ENCODE measurements at regions not wholly inside any gene's neighbourhood (a gene's known extent, or its start where the extent isn't known, plus 50 kb on each side); places are given as distances from the start of the nearest gene placed in this dataset.
"Not testable (repeated sequence)": the region's sequence is repeated elsewhere in the genome, so short reads cannot be mapped to it uniquely, and the experiment has no call there.

DNA sequence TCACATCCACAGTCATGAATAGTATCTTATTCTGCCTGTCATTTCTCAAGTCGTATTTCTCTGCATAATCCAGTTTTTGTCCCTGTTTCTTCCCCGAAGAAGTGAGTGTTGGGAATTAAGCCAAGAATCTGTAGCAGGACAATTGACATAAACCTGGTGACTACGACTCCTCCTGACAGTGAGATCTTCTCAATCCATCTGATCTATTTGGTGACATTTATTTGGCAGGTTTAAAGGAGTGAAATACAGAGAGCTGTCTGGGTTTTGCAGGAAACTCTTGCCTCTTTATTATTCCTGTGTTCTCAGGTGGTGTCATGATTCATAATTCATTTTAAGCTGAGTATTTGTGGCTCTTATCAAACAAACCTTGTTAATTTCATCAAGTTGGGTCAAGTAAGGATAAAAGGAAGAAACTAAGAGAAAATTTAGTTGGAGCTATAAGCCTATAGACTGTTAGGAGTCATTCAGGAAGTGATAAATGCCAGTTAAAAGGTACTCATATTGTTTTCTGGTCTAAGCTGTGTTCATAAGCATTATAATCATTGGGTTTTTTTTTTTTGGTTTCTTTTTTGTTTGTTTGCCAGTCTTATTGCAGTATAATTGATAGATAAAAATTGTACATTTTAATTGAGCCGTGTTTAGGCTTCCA lies 95.9 kb upstream of the PCSK1 start:
- no peak for DNase-seq (ENCODE audit: low read depth)

DNA sequence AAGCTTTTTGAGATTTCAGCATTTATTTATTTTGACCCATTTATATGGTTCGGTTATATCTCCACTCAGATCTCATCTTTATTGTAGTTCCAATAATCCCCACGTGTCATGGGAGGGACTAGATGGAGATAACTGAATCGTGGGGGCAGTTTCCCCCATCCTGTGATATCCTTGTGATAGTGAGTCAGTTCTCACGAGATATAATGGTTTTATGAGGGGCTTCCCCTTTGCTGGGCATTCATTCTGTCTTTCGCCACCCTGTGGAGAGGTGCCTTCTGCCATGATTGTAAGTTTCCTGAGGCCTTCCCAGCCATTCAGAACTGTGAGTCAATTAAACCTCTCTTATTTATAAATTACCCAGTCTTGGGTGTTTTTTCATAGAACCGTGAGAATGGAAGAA lies 96.5 kb upstream of the PCSK1 start:
- no peak for DNase-seq (ENCODE audit: low read depth)

DNA sequence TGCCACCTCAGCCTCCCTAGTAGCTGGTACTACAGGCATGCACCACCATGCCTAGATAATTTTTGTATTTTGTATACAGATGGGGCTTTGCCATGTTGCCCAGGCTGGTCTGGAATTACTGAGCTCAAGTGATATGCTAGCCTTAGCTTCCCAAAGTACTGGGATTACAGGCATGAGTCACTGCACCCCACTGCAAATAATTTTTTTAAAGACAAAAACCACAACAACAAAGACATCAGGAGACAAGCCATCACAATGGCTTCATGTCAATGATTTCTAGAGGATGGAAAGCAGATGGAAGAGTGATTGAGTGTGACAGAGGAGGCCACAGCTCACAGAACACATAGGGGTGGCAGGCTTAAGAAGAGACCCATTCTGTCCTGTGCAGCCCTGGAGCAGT lies 97.9 kb upstream of the PCSK1 start:
- DNase-seq (ENCODE audit: low read depth), result no peak

DNA sequence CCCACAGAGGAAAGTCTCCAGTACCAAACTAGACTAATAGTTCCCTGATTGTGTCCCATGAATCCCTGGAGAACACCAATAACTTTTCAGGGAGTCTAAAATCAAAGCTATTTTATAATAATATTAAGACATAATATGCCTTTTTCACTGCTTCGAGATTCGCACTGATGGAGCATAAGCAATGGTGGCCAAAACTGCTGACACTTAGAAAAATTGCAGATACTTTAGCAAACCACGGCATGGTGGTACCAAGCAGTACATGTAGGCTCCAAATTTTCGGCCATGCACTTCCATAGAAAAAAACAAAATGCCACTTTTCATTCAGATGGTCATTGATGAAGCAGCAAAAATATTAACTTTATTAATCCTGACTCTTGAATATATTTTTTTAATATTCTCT lies 100.3 kb upstream of the PCSK1 start:
- DNase-seq (ENCODE audit: low read depth), result no peak

DNA sequence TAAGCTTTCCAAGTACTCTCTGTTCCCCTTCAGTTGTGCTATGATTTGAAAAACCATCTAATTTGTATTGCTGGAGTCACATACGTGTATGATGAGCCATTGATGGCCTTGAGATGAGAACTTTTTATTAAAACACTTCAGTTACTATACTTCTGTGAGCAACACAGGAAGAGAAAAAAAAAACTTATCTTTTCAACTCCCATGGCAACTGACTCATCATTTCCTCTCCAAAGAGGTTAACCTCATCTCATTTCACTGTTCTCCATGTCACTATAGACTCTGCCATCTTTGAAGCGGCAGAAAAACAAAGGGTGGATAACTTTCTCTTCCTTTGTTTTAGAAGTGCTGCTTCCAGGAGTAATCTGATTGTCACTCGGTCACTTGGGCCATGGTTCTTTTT lies 104.3 kb upstream of the PCSK1 start:
- DNase-seq (ENCODE audit: low read depth), result peak; percentile 14

DNA sequence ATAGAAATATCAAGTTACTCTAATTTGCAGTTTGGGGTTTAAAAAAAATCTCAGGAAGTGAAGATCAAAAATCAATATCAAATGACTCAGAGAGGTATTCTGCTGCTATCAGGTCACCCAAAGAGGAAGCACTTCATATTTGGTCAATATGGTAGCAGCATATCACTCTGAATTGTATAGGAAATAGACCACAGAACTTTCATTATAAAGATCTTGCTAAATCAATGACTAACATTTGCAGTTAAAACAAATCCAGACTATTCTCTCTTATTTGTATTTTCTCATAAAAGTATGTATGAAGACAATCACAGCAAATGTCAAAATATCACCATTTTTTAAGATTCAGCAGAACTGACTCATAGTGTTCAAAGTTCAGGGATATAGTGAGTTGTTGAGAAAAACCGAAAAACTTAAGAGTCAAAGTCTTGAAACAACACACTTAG lies 105.8 kb upstream of the PCSK1 start:
- DNase-seq (ENCODE audit: low read depth), result no peak

DNA sequence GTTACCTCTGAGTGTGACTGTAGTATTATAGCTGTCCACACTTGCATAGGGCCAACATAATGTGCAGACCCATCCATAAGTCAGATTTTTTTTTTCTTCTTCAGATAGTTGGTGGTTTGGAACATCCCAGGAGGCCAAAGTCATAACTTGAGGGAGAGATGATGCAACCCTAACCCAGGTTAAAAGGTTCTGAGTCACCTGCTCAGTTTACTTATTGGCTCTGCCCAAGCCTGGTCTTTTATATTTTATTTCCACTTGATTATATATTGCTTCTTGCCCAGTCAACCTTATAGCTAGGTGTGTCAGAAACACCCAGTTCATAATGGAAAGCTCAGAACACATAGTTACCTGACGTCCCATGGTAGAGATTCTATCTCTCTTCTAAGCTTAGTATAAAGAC lies 113.1 kb upstream of the PCSK1 start:
- DNase-seq (ENCODE audit: low read depth), result no peak

DNA sequence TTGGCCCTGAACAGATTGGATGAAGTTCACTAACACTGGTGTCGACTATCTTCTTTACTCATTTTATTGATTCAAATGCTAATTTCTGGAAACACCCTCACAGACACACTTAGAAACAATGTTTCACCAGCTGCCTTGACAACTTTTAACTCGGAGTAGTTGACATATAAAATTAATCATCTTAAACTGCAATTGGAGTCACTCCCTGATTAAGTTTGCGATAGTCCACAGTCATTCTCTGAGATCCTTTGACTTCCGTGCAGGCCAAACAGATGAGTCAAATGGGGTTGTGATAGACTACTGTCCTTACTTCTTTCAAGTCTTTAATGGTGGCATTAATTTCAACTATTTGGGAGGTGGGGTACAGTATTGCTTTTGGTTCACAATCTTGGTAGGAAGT lies 114.4 kb upstream of the PCSK1 start:
- DNase-seq (ENCODE audit: low read depth), result no peak

DNA sequence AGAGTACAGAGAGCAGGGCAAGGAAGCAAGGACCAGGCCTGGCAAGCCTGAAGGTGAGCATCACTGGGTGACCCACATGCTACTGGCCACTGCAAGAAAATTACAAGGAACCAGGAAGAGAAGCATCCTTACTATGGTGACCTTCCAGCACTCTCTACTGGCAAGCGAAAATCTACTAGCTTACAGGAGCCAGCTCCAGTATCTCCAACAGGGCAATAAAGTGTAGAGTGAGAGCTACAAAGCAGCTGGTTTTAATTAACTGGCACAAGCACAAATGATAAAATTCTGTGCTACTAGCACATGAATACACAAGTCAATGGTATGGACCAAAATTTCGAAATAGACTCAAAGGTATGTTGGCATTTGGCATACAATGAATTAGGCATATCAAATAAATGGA lies 113.3 kb upstream of the CAST start:
- no peak for DNase-seq (ENCODE audit: low read depth)

DNA sequence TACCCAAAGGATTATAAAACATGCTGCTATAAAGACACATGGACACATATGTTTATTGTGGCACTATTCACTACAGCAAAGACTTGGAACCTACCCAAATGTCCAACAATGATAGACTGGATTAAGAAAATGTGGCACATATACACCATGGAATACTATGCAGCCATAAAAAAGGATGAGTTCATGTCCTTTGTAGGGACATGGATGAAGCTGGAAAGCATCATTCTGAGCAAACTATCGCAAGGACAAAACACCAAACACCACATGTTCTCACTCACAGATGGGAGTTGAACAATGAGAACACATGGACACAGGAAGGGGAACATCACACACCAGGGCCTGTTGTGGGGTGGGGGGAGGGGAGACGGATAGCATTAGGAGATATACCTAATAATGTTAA lies 101.3 kb upstream of the CAST start:
- DNase-seq (ENCODE audit: low read depth), result not testable (repeated sequence)

DNA sequence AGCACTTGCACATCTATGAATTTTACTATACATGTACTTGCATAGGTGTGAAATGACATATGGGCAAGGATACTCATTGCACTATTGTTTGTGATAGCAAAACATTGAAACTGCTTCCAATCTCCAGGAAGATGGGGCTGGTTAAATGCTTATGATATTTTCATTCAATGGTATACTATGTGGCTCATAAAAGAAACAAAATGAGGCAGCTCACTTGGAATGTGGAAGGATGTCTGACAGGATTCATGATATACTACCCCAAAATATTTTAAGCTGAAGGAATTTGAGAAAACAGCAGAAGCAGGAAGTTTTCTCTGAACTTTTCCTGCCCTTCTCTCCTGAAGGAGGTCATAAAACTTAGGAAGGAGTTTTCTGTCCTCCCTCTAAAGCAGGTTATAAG lies 99.6 kb upstream of the CAST start:
- DNase-seq (ENCODE audit: low read depth), result no peak

DNA sequence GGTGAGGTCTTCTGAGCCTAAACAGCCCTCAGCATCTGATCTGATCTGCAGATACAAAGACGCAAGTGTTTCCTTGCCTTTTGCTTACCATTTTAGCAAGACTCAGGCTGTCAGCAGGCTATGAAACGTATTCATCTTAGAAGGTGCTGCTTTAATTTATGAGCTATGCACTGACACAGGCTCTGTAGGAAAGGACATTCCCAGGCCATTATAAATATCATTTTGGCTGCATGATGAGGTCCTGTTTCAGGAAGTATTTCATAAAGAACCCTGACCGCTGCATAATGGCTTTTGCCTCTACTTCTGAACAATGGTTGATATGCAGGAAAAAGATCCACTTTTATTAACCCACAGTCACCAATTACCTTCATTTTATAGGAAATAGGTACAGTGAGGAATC lies 98.4 kb upstream of the CAST start:
- DNase-seq (ENCODE audit: low read depth), result no peak

DNA sequence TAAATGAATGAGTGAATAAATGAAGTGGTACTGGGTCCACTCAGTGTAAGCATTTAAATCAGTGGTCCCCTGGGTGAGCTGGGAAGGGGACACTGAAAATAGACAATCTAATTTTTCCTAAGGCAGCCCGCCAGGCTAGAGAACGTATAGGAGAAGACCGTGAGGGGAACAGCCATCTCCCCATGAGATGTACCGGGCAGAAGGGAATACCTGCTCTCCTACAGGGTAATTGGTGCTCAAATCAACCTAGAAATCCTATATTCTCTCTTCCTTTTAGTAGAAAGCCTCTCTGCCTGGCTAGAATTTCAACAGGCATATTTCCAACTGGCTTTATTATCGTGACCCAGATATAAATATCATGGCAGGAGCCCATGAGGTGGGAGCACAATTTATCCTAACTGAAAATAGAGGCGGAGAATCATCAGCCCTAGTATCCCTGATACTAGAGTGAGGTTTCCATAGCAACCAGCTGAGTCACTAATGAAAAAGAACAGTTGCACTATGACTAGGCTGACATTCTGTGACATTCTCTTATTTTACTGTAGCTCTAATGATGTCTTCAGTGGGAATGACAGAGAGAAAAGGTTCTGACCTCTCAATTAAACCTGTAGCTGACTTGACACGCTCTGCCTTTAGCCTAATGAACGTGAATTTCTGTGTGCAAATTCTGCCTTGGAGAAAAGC lies 96.5 kb upstream of the CAST start:
- peak; percentile 51 for DNase-seq (ENCODE audit: low read depth)

DNA sequence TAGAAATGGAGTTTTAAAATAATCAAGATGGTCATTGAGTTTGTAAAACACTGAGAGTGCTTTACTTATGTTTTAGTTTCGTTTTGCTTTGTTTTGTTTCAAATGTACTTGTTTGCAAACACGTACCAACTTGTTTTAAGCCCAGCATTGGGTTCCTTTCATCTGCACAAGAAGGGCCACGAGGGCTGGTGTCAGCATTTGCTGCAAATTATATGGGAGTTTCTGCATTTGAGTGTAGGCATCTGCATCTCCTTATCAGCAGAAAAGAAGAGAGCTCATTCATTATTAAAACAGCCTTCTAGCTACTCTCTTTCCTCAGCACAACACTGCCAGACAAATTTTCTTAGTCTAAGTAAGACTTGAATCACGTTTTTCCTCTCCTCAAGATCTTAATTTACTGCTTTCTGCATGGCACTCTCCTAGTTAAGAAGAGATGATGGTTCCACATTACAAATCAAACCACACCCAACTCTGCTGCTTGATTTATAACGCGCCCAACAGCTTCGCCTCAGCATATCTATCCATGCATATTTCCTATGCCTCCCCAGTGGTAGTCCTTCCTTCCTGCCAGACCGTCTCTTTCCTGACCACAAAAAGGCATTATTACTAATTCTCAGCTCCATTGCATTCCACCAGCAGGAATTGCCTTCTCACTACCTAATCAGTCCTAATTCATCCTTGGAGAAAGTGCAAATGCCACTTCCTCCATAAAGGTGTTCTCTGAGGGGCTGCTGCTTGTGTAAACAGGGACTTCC lies 95.2 kb upstream of the CAST start:
- peak; percentile 55 for DNase-seq (ENCODE audit: low read depth)

DNA sequence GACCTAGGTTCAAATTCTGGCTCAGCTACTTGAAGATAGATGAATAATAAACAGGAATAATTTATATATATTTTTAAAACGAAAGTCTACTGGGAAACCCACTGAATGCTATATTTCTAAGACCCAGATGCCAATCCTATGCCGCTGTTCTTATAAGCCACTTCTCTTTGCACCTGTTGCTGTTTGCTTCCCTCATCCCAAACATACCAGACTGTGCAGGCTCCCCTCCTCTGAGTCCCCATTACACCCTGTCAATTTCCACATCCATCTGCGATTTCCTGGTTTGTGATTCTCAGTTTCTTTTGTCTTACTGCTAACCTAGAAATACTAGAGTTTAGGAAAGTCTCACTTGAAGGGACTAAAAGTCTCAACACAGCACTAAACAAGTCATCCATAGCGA lies 92.8 kb upstream of the CAST start:
- no peak for DNase-seq (ENCODE audit: low read depth)

DNA sequence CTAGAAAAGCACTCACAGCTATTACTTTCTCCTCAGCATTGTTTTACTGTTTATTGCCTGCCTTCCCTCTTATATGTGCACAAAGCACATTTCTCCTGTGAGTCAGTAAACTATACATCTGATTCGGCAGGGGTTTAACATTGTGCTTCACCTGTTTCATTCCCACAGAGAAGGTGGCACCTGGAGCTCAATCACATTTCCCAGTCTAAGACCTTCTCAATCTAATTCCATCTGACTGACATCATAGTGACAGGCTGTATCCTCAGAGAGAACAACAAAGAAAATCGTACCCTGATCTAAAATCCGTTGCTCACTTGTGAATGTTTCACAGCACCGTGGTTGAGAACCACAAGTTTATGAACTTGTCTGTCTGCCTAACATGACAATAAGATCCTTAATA lies 92.4 kb upstream of the CAST start:
- no peak for DNase-seq (ENCODE audit: low read depth)

DNA sequence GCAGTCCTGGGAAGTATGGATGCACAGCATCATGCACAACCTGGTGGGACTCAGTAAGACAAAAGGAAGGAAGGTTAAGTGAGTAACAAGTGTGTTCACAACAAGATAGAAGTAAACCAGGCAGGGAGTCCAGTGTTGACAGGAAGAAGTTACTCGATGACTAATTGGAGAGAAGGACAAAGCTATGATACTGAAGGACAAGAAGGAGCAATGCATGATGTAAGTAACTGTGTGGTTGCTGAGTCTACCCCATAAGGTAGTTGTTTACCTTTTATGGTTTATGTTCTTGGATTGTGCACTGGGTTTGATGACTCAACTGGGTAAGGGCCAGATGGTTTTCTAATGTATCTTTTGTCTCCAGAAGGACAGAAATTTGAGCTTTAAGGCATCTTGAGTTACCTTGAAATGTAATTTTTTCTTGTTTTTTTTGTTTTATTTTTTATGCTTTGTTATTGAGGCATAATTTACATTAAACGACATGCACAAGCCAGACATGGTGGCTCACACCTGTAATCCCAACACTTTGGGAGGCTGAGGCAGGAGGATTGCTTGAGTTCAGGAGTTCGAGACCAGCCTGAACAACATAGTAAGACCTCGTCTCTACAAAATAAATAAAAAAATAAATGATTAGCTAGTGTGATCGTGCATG lies 89.2 kb upstream of the CAST start:
- DNase-seq (ENCODE audit: low read depth), result peak; percentile 86

DNA sequence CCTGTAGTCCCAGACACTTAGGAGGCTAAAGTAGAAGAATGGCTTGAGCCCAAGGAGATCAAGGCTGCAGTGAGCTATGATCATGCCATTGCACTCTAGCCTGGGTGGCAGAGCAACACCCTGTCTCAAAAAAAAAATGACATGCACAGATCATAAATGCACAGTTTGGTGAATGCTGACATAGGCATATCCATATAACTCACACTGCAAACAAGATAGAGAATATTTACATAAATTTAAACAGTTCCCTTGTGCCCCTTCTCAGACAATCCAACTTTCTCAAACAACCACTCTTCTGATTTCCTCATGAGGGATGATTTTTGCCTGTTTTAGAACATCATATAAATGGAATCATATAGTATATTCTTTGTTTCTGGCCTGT lies 88.7 kb upstream of the CAST start:
- no peak for DNase-seq (ENCODE audit: low read depth)

DNA sequence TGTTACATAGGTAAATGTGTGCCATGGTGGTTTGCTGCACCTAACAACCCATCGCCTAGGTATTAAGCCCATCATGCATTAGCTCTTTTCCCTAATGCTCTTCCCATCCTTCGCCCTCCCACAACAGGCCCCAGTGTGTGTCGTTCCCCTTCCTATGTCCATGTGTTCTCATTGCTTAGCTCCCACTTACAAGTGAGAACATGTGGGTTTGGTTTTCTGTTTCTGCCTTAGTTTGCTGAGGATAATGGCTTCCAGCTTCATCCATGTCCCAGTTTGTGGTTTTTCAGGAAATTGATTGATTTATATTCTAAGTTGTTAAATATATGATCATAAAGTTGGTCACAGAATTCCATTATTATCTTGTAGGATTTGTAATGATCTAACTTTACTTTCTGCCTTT lies 85.3 kb upstream of the CAST start:
- DNase-seq (ENCODE audit: low read depth), result no peak

DNA sequence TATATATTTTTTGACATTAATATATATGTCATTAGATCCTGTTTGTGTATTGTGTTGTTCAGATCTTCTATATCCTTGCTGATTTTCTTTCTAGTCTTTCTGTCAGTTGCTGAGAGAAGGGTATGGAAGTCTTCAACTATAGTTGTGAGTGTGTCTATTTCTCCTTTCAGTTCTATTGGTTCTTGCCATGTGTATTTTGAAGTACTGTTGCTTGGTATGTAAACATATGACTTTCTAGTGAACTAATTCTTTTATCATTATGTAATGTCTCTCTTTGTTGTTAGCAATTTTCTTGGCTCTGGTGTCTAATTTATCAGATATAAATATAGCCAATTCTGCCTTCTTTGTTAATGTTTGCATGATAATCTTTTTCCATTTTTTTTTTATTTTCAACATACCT lies 84.3 kb upstream of the CAST start:
- no peak for DNase-seq (ENCODE audit: low read depth)

DNA sequence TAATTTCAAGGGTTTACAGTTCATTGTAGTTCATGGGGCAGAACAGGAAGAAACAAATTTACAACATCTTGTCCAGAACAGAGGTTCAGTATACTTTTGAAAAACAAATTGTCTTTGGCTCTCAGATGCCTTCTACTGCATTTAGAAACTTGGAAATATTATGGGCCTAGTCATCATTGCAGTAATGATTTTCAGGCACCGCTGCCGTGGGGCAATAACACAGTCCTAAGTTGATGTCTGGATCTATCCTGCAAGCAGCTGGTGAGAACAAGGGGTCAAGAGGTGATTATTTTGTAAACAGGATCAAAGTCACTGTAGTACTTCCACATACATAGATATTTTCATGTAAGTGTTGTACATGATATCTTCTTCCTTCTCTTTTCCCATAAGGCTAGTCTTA lies 82.5 kb upstream of the CAST start:
- no peak for DNase-seq (ENCODE audit: low read depth)

DNA sequence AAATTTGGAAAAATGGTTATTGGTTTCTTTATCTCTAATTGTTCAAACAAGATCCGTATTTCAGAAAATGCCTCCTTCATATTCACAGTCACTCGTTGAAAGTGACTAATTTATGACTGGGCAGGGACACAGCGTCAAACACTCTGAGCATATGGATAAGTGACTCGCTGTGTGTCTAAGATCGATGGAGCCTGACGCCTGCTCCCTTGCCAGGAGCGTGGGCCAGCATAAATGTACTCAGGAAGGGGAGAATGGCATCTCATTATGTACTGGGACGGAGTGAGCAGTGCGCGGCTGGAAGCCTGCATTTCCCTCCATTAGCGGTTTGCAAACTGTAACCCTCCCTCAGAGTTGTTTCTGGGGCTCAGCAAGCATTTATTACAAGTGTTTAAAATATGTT lies 79.8 kb upstream of the CAST start:
- DNase-seq (ENCODE audit: low read depth), result no peak

DNA sequence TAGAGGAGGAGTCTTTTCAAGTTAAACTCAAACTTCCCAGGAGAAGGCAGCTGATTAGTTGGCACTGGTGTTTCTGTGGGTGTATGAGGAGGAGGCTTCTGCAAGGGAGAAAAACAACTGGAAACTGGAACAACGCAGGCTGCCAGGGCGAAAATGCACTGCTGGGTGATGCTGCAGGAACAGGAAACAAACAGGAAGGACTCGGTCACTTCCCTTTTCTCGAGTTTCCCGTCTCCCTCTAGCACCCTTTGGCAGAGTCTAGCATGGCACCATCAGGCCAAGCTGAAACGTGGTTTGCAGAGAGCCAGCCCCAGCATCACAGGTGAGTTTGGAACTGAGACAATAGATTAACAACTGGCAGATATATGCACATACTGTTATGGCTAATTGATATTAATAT lies 77.5 kb upstream of the CAST start:
- DNase-seq (ENCODE audit: low read depth), result no peak

All from GM04503 (cell line).